Skeletal muscle tissue (tissue), 3 donors: ENCODE measurements at regions not wholly inside any gene's neighbourhood (a gene's known extent, or its start where the extent isn't known, plus 50 kb on each side); places are given as distances from the start of the nearest gene placed in this dataset.

Experiments used
- H3K27ac ChIP-seq: one replicate; pipeline ENCODE4 v1.7.0; 2013; ENCODE audit warnings: mild to moderate bottlenecking, low read depth, low read length, inconsistent platforms
- H3K27me3 ChIP-seq, 3 donors: one replicate each; pipeline ENCODE4 v1.7.0; 2013; ENCODE audit warnings: low read length in 3 of 3; ENCODE audit not compliant: control insufficient read depth in 3 of 3, insufficient read depth in 3 of 3
- H3K36me3 ChIP-seq, 3 donors: one replicate each; pipeline ENCODE4 v1.7.0; 2013; ENCODE audit warnings: low read length in 3 of 3; ENCODE audit not compliant: control insufficient read depth in 3 of 3, insufficient read depth in 3 of 3
- H3K4me1 ChIP-seq, 3 donors: one replicate each; pipeline ENCODE4 v1.7.0; 2013; ENCODE audit warnings: low read length in 3 of 3, mild to moderate bottlenecking in 3 of 3; ENCODE audit not compliant: control insufficient read depth in 3 of 3, insufficient read depth in 3 of 3
- H3K4me3 ChIP-seq, 3 donors: one replicate each; pipeline ENCODE4 v1.7.0; 2013; ENCODE audit warnings: low read length in 3 of 3
- H3K9ac ChIP-seq, 3 donors: one replicate each; pipeline ENCODE4 v1.7.0; 2013; ENCODE audit warnings: low read length in 3 of 3, mild to moderate bottlenecking in 3 of 3, moderate library complexity in 2 of 3, low read depth in 1 of 3
- H3K9me3 ChIP-seq, 3 donors: one replicate each; pipeline ENCODE4 v1.7.0; 2013; ENCODE audit warnings: low read length in 3 of 3; ENCODE audit not compliant: control insufficient read depth in 3 of 3
- donor health status: Osteomylitis.

- no peaks in the 10 kb centered on the region for H3K9me3 ChIP-seq
- H3K27ac ChIP-seq, result no peak overlapping the region
- no peaks in the 10 kb centered on the region for H3K27me3 ChIP-seq
- no peak overlapping the region for H3K9ac ChIP-seq
- H3K36me3 ChIP-seq, result no peaks in the 10 kb centered on the region
- no peaks in the 10 kb centered on the region for H3K4me1 ChIP-seq
- H3K4me3 ChIP-seq, result no peak overlapping the region
Observed at GRCh38 chr9:38301376-38302106, 91.0 kb upstream of the ALDH1B1 start.

GRCh38 chr9:38299856-38300255 is 92.6 kb upstream of the ALDH1B1 start:
- Histone ChIP-seq H3K9ac (no peak overlapping the region), H3K36me3 (no peaks in the 10 kb centered on the region), H3K9me3 (no peaks in the 10 kb centered on the region), H3K4me1 (peaks cover 0 to 3% (median 2%) of the 10 kb centered on the region in 3 donors), H3K4me3 (no peak overlapping the region), H3K27ac (no peak overlapping the region), H3K27me3 (no peaks in the 10 kb centered on the region)

- H3K36me3 ChIP-seq, result no peaks in the 10 kb centered on the region
- H3K27me3 ChIP-seq, result no peaks in the 10 kb centered on the region
- H3K4me1 ChIP-seq, result peaks cover 0 to 9% (median 6%) of the 10 kb centered on the region in 3 donors
- no peak overlapping the region for H3K27ac ChIP-seq
- H3K9me3 ChIP-seq, result no peaks in the 10 kb centered on the region
- H3K4me3 ChIP-seq, result no peak overlapping the region
- H3K9ac ChIP-seq, result no peak overlapping the region
Observed at GRCh38 chr9:38298904-38299303, 93.6 kb upstream of the ALDH1B1 start.

- no peak overlapping the region for H3K9ac ChIP-seq
- no peak overlapping the region for H3K27ac ChIP-seq
- H3K4me1 ChIP-seq, result peaks cover 0 to 9% (median 6%) of the 10 kb centered on the region in 3 donors
- H3K27me3 ChIP-seq, result no peaks in the 10 kb centered on the region
- no peaks in the 10 kb centered on the region for H3K9me3 ChIP-seq
- no peak overlapping the region for H3K4me3 ChIP-seq
- no peaks in the 10 kb centered on the region for H3K36me3 ChIP-seq
Observed at GRCh38 chr9:38298503-38298902, 94.0 kb upstream of the ALDH1B1 start.

GRCh38 chr9:38296807-38297206 is 95.7 kb upstream of the ALDH1B1 start:
- H3K9me3 ChIP-seq, result no peaks in the 10 kb centered on the region

GRCh38 chr9:38295764-38296163 is 96.7 kb upstream of the ALDH1B1 start:
- H3K9me3 ChIP-seq, result peaks cover 0 to 2% (median 0%) of the 10 kb centered on the region in 3 donors
- H3K4me3 ChIP-seq, result no peak overlapping the region
- H3K27ac ChIP-seq, result no peak overlapping the region
- H3K4me1 ChIP-seq, result peaks cover 0 to 9% (median 6%) of the 10 kb centered on the region in 3 donors
- H3K27me3 ChIP-seq, result no peaks in the 10 kb centered on the region
- H3K9ac ChIP-seq, result no peak overlapping the region
- H3K36me3 ChIP-seq, result no peaks in the 10 kb centered on the region

More at GRCh38 chr9:38296807-38297206, 95.7 kb upstream of the ALDH1B1 start:
- no peak overlapping the region for H3K9ac ChIP-seq
- no peaks in the 10 kb centered on the region for H3K27me3 ChIP-seq
- H3K4me1 ChIP-seq, result peaks cover 0 to 9% (median 6%) of the 10 kb centered on the region in 3 donors
- no peak overlapping the region for H3K27ac ChIP-seq
- H3K4me3 ChIP-seq, result no peak overlapping the region
- no peaks in the 10 kb centered on the region for H3K36me3 ChIP-seq

GRCh38 chr9:38294220-38294960 is 98.1 kb upstream of the ALDH1B1 start:
- Histone ChIP-seq H3K9me3 (peaks cover 0 to 2% (median 0%) of the 10 kb centered on the region in 3 donors), H3K27ac (no peak overlapping the region), H3K9ac (no peak overlapping the region), H3K4me3 (no peak overlapping the region), H3K4me1 (peaks cover 0 to 9% (median 6%) of the 10 kb centered on the region in 3 donors), H3K27me3 (no peaks in the 10 kb centered on the region), H3K36me3 (no peaks in the 10 kb centered on the region)

GRCh38 chr9:38293022-38293421 is 99.5 kb upstream of the ALDH1B1 start:
- H3K36me3 ChIP-seq, result no peaks in the 10 kb centered on the region

GRCh38 chr9:38292480-38292879 is 100.0 kb upstream of the ALDH1B1 start:
- no peaks in the 10 kb centered on the region for H3K36me3 ChIP-seq
- H3K9ac ChIP-seq, result no peak overlapping the region
- H3K4me1 ChIP-seq, result peaks cover 0 to 9% (median 6%) of the 10 kb centered on the region in 3 donors
- no peaks in the 10 kb centered on the region for H3K27me3 ChIP-seq
- H3K27ac ChIP-seq, result no peak overlapping the region
- peaks cover 0 to 2% (median 0%) of the 10 kb centered on the region in 3 donors for H3K9me3 ChIP-seq
- no peak overlapping the region for H3K4me3 ChIP-seq

More at GRCh38 chr9:38293022-38293421, 99.5 kb upstream of the ALDH1B1 start:
- Histone ChIP-seq H3K9ac (no peak overlapping the region), H3K9me3 (peaks cover 0 to 2% (median 0%) of the 10 kb centered on the region in 3 donors), H3K27ac (no peak overlapping the region), H3K27me3 (no peaks in the 10 kb centered on the region), H3K4me3 (no peak overlapping the region), H3K4me1 (peaks cover 0 to 9% (median 6%) of the 10 kb centered on the region in 3 donors)

GRCh38 chr9:38289866-38290245 is 102.6 kb upstream of the ALDH1B1 start:
- Histone ChIP-seq H3K9me3 (peaks cover 0 to 2% (median 0%) of the 10 kb centered on the region in 3 donors), H3K4me3 (no peak overlapping the region), H3K27me3 (no peaks in the 10 kb centered on the region), H3K27ac (no peak overlapping the region), H3K4me1 (peaks cover 0 to 6% (median 2%) of the 10 kb centered on the region in 3 donors), H3K36me3 (no peaks in the 10 kb centered on the region), H3K9ac (no peak overlapping the region)
